ENCODE measurements at regions not wholly inside any gene's neighbourhood (a gene's known extent, or its start where the extent isn't known, plus 50 kb on each side); places are given as distances from the start of the nearest gene placed in this dataset.

DNA sequence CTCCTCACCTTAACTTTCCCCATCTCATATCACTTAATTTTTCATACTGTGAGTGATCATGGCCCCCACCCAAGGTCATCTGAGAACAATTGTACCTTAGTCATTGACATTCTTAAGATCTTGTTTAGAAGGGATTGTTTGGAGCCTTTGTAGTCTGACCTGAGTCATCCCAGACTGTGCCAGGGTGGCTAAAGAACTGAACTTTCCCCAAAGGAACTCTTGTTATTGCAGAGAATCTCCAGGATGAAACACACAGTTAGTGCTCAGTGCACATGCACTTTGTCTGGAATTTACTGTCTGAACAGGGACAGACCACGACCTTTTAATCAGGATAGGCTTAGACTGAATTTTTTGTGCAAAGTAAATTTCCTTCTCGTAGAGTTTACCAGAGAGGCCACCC lies 112.6 kb upstream of the CCN2 start:
- TF ChIP-seq, protein P1, sequence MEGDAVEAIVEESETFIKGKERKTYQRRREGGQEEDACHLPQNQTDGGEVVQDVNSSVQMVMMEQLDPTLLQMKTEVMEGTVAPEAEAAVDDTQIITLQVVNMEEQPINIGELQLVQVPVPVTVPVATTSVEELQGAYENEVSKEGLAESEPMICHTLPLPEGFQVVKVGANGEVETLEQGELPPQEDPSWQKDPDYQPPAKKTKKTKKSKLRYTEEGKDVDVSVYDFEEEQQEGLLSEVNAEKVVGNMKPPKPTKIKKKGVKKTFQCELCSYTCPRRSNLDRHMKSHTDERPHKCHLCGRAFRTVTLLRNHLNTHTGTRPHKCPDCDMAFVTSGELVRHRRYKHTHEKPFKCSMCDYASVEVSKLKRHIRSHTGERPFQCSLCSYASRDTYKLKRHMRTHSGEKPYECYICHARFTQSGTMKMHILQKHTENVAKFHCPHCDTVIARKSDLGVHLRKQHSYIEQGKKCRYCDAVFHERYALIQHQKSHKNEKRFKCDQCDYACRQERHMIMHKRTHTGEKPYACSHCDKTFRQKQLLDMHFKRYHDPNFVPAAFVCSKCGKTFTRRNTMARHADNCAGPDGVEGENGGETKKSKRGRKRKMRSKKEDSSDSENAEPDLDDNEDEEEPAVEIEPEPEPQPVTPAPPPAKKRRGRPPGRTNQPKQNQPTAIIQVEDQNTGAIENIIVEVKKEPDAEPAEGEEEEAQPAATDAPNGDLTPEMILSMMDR (conservative IDR thresholded peaks at IDR 0.05), result no peak
- TF ChIP-seq ZFX (IDR thresholded peaks at IDR 0.05), result no peak
